AG04450 (cell line): ENCODE measurements at regions not wholly inside any gene's neighbourhood (a gene's known extent, or its start where the extent isn't known, plus 50 kb on each side); places are given as distances from the start of the nearest gene placed in this dataset.

Experiments
- CTCF ChIA-PET: fragments of 300-600, 350-600 bp; formaldehyde crosslinking; extraction: SDS; loops from one replicate; lab custom pipeline; 2022; ENCODE audit warnings: antibody characterized with exemption, inconsistent platforms; lab: Charles Lee
- POLR2A ChIA-PET: fragments of 350-600 bp; formaldehyde crosslinking; extraction: SDS; loops from one replicate; lab custom pipeline; 2021; ENCODE audit warnings: antibody characterized with exemption, inconsistent platforms; lab: Yijun Ruan, JAX
- DNase-seq: peaks from one replicate; pipeline ENCODE4 v3.0.0-alpha.2; 2011; ENCODE audit warnings: low read depth, low spot score
- H3K27ac ChIP-seq: one replicate; pipeline ENCODE4 v1.5.1; 2012; ENCODE audit warnings: low read depth, low read length, control low read depth
- H3K27me3 ChIP-seq: one replicate; pipeline ENCODE4 v1.6.0; 2012; ENCODE audit warnings: low read length; ENCODE audit not compliant: control insufficient read depth, insufficient read depth
- H3K4me3 ChIP-seq: 2 replicates; pipeline ENCODE4 v1.5.1; 2011; ENCODE audit warnings: mild to moderate bottlenecking, low read depth, low read length, control low read depth
- H3K9me3 ChIP-seq: 2 replicates; pipeline ENCODE4 v1.5.1; 2012; ENCODE audit warnings: low read length; ENCODE audit not compliant: control insufficient read depth, insufficient read depth
- CTCF ChIP-seq: IDR thresholded peaks from 2 replicates; pipeline ENCODE4 v1.5.1; 2011; ENCODE audit warnings: low read depth, low read length, control low read depth, inconsistent platforms

GRCh38 chr6:85892346-85892745 lies 249.7 kb upstream of the SYNCRIP start:
- POLR2A ChIA-PET, result no interaction called here
- Histone ChIP-seq H3K9me3 (no peaks in the 10 kb centered on the region), H3K4me3 (no peak overlapping the region), H3K27ac (no peak overlapping the region), H3K27me3 (no peaks in the 10 kb centered on the region)
- CTCF ChIA-PET, result no interaction called here
- no peak for DNase-seq
- no peak for TF ChIP-seq CTCF

- no peaks in the 10 kb centered on the region for H3K9me3 ChIP-seq
- TF ChIP-seq CTCF, result no peak
- POLR2A ChIA-PET, result no interaction called here
- no peak overlapping the region for H3K4me3 ChIP-seq
- no peaks in the 10 kb centered on the region for H3K27me3 ChIP-seq
- H3K27ac ChIP-seq, result no peak overlapping the region
- no peak for DNase-seq
- CTCF ChIA-PET, result no interaction called here
Measured at GRCh38 chr6:85887461-85887860, 244.8 kb upstream of the SYNCRIP start.

DNA sequence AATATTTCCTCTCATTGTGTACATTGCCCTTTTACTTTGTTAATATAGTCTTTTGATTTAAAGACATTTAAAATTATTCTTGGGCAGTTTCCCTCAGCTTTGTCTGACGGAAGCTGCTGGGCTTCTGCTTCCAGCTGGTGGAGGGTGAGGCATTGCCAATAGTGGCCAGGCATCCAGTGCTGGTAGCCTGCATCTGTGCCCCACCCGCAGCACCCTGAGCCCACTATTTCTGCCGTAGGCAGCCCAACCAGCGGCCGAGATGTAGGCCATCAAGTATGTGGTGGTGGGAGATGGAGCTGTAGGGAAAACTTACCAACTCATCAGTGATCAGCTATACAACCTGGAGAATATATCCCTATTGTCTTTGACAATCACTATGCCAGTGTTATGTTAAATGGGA lies 226.0 kb upstream of the SYNCRIP start:
- ChIA-PET POLR2A (no interaction called here), CTCF (no interaction called here)
- H3K4me3 ChIP-seq, result no peak overlapping the region
- H3K27ac ChIP-seq, result no peak overlapping the region
- no peak for TF ChIP-seq CTCF
- no peaks in the 10 kb centered on the region for H3K9me3 ChIP-seq
- no peaks in the 10 kb centered on the region for H3K27me3 ChIP-seq
- DNase-seq, result no peak

DNA sequence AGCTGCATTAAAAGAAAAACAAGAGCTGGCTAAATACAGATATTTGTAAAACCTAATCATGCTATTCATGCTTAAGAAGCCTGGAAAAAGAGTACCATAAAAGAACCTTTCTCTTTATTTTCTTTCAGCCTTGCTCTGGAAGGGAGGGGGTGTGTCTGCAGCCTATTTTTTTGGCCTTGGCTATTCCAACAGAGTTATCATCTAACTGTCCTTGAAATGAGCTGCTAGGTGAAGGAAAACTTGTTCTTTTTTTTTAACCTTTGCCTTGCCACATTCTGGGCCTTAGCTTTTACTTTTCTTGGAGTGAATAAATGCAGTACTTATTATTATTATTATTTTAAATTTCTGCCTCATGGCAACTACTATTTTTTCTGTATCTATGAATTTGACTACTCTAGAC lies 224.9 kb upstream of the SYNCRIP start:
- H3K27ac ChIP-seq, result no peak overlapping the region
- POLR2A ChIA-PET, result no interaction called here
- H3K27me3 ChIP-seq, result no peaks in the 10 kb centered on the region
- CTCF ChIA-PET, result no interaction called here
- no peak for TF ChIP-seq CTCF
- no peak overlapping the region for H3K4me3 ChIP-seq
- DNase-seq, result no peak
- H3K9me3 ChIP-seq, result no peaks in the 10 kb centered on the region

GRCh38 chr6:85866758-85867401 lies 224.2 kb upstream of the SYNCRIP start:
- H3K9me3 ChIP-seq, result no peaks in the 10 kb centered on the region
- H3K27ac ChIP-seq, result no peak overlapping the region
- no peak for DNase-seq
- POLR2A ChIA-PET, result no interaction called here
- H3K27me3 ChIP-seq, result no peaks in the 10 kb centered on the region
- no peak overlapping the region for H3K4me3 ChIP-seq
- no peak for TF ChIP-seq CTCF
- CTCF ChIA-PET, result interaction anchor here (0.6 kb wide), 1 partner anchor 1200 kb away, joined by 3 read pairs; no protein-coding TSS in a partner anchor
